Lower lobe of right lung (tissue), 2 donors: ENCODE measurements at regions not wholly inside any gene's neighbourhood (a gene's known extent, or its start where the extent isn't known, plus 50 kb on each side); places are given as distances from the start of the nearest gene placed in this dataset.
"Not testable (repeated sequence)": the region's sequence is repeated elsewhere in the genome, so short reads cannot be mapped to it uniquely, and the experiment has no call there.

Experiments
- ATAC-seq, 2 donors: fragments of 200-7000 bp; cut with Tn5 transposase; one replicate each; pipeline ENCODE4 v1.9.1; 2020 to 2022; ENCODE audit warnings: mild to moderate bottlenecking in 2 of 2, moderate library complexity in 2 of 2
- DNase-seq: peaks from one replicate; pipeline ENCODE4 v3.0.0-alpha.2; 2020
- H3K27ac ChIP-seq: fragments of 200-600 bp; one replicate; pipeline ENCODE4 v1.8.0; 2022
- H3K27me3 ChIP-seq: fragments of 200-600 bp; one replicate; pipeline ENCODE4 v1.8.0; 2022; ENCODE audit warnings: low read depth
- H3K36me3 ChIP-seq: fragments of 200-600 bp; one replicate; pipeline ENCODE4 v1.8.0; 2022; ENCODE audit warnings: mild to moderate bottlenecking
- H3K4me1 ChIP-seq: fragments of 200-600 bp; one replicate; pipeline ENCODE4 v1.8.0; 2022
- H3K4me3 ChIP-seq: fragments of 200-600 bp; one replicate; pipeline ENCODE4 v1.8.0; 2022; ENCODE audit warnings: mild to moderate bottlenecking
- H3K9me3 ChIP-seq: fragments of 200-600 bp; one replicate; pipeline ENCODE4 v1.8.0; 2022
- CTCF ChIP-seq: fragments of 200-600 bp; IDR thresholded peaks from one replicate; pipeline ENCODE4 v1.8.0; 2022; ENCODE audit warnings: antibody characterized with exemption, mild to moderate bottlenecking
- intact Hi-C: fragments of 100-400 bp; cut with DNase I; formaldehyde crosslinking; loops from one replicate; pipeline ENCODE4 v1.11.0; 2022
- donor health status: DM: no; HTN: yes; CAD: no; lungs with severe emphysema.

DNA sequence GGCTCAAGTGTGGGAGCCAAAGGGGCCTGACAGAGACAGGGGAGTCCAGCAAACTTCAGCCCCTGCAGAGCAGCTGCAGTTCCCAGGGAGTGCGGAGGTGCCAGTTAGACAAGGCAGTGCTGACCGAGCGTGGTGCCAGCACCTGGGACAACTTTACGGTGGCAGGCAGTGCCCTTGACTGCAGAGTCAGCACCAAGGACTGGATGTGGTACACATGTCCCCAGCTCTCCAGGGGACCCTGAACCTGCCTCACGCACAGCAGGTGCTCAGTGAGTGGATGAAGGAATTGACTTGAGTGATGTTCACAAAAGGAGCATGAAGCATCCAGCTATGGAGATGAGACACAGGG, 296.5 kb downstream of the SIPA1L2 start:
- no peaks in the 10 kb centered on the region for H3K4me1 ChIP-seq
- DNase-seq = no peak
- no peak overlapping the region for H3K27ac ChIP-seq
- no peak for TF ChIP-seq CTCF
- no peaks in the 10 kb centered on the region for H3K9me3 ChIP-seq
- no peaks in the 10 kb centered on the region for H3K27me3 ChIP-seq
- intact Hi-C loops = no loop called here
- no peak overlapping the region for H3K4me3 ChIP-seq
- no peaks in the 10 kb centered on the region for H3K36me3 ChIP-seq
- no peak for ATAC-seq

GRCh38 chr1:232332710-232333418, 297.1 kb downstream of the SIPA1L2 start:
- not testable (repeated sequence) for DNase-seq, ATAC-seq

DNA sequence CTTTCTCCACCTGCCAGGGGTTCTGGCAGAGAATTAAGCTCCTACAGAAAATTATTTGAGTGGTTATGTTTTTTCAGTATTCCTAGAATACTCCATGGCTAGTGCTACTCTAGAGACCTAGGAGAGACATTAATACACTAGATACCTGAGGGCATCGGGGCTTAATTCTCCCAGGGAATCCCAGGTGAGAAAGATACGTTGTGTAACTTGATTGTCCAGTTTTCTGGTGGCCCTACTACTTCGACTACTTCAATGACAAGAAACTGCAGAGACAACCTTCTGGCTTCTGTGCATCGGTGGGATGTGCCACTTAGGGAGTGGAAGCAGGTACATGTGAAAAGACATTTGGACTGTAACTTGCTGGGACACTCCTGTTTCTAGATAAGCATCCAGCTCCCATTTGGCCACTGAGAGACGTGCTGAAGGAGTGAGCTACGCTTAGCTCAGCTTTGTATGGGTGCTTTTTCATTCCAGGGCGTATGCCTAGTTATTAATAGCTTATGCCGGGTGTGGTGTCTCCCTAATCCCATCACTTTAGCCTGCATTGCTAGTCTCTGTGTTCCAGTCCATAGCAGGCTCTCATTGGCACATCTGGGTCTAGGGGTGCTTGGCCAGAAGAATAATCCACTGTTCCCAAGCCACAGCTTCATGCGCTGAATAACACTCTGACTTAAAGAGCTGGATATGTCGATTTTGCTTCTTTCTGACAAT, 300.7 kb downstream of the SIPA1L2 start:
- H3K4me3 ChIP-seq = no peak overlapping the region
- intact Hi-C loops = no loop called here
- no peak for TF ChIP-seq CTCF
- H3K27ac ChIP-seq = no peak overlapping the region
- no peaks in the 10 kb centered on the region for H3K9me3 ChIP-seq
- no peaks in the 10 kb centered on the region for H3K4me1 ChIP-seq
- ATAC-seq (no peak), DNase-seq (no peak)
- no peaks in the 10 kb centered on the region for H3K27me3 ChIP-seq
- no peaks in the 10 kb centered on the region for H3K36me3 ChIP-seq

More at GRCh38 chr1:232332710-232333418, 297.1 kb downstream of the SIPA1L2 start:
- H3K9me3 ChIP-seq, H3K4me3 ChIP-seq, H3K4me1 ChIP-seq, H3K27me3 ChIP-seq, H3K36me3 ChIP-seq, intact Hi-C loops, H3K27ac ChIP-seq: not testable (repeated sequence)

GRCh38 chr1:232328486-232329102, 301.3 kb downstream of the SIPA1L2 start:
- Histone ChIP-seq H3K4me1 (no peaks in the 10 kb centered on the region), H3K9me3 (no peaks in the 10 kb centered on the region), H3K36me3 (no peaks in the 10 kb centered on the region), H3K27ac (no peak overlapping the region), H3K27me3 (no peaks in the 10 kb centered on the region), H3K4me3 (no peak overlapping the region)
- ATAC-seq (peak in 1 of 2 donors; percentile 29), DNase-seq (no peak)
- TF ChIP-seq CTCF = no peak
- intact Hi-C loops = no loop called here

- H3K9me3 ChIP-seq = no peaks in the 10 kb centered on the region
These were observed 302.0 kb downstream of the SIPA1L2 start for GRCh38 chr1:232327899-232328298.

More at GRCh38 chr1:232327899-232328298, 302.0 kb downstream of the SIPA1L2 start:
- Histone ChIP-seq H3K27me3 (no peaks in the 10 kb centered on the region), H3K27ac (no peak overlapping the region), H3K4me3 (no peak overlapping the region), H3K4me1 (no peaks in the 10 kb centered on the region), H3K36me3 (no peaks in the 10 kb centered on the region)
- ATAC-seq (no peak), DNase-seq (no peak)
- TF ChIP-seq CTCF = no peak
- intact Hi-C loops = no loop called here
